SK-N-SH (cell line): ENCODE measurements at regions not wholly inside any gene's neighbourhood (a gene's known extent, or its start where the extent isn't known, plus 50 kb on each side); places are given as distances from the start of the nearest gene placed in this dataset.
"Not testable (repeated sequence)": the region's sequence is repeated elsewhere in the genome, so short reads cannot be mapped to it uniquely, and the experiment has no call there.

ENCODE experiments used
- CTCF ChIP-seq: fragments of 200-600 bp; sonication (generic); IDR thresholded peaks from 2 replicates; pipeline ENCODE4 v1.6.1; 2017; ENCODE audit warnings: antibody characterized with exemption, mild to moderate bottlenecking, moderate library complexity
- EP300 ChIP-seq, 2 experiments: IDR thresholded peaks; 2 replicates each; pipeline versions ENCODE4 v1.4.0 to v1.6.1; 2012; ENCODE audit warnings: borderline replicate concordance in 1 of 2, low read depth in 1 of 2, low read length in 1 of 2
- EZH2phosphoT487 ChIP-seq: fragments of 200-600 bp; sonication (generic); IDR thresholded peaks from 2 replicates; pipeline ENCODE4 v1.6.1; 2017; ENCODE audit warnings: low read depth, mixed run types, mild to moderate bottlenecking, antibody characterized with exemption, moderate library complexity, borderline replicate concordance
- FOXM1 ChIP-seq: IDR thresholded peaks from 2 replicates; pipeline ENCODE4 v1.4.0; 2012; ENCODE audit warnings: low read depth, mild to moderate bottlenecking
- GABPA ChIP-seq: IDR thresholded peaks from 2 replicates; pipeline ENCODE4 v1.4.0; 2012; ENCODE audit warnings: low read depth, mild to moderate bottlenecking
- JUND ChIP-seq: IDR thresholded peaks from 2 replicates; pipeline ENCODE4 v1.4.0; 2012
- NRF1 ChIP-seq: IDR thresholded peaks from 2 replicates; pipeline ENCODE4 v1.6.1; 2012; ENCODE audit warnings: low read depth, mild to moderate bottlenecking, low read length
- POLR2AphosphoS5 ChIP-seq: IDR thresholded peaks from 2 replicates; pipeline ENCODE4 v1.6.1; 2012; ENCODE audit warnings: low read depth, low read length
- RCOR1 ChIP-seq: fragments of 150-350 bp; IDR thresholded peaks from 2 replicates; pipeline ENCODE4 v1.6.1; 2017; ENCODE audit warnings: antibody characterized with exemption, low read length
- RFX5 ChIP-seq: IDR thresholded peaks from 2 replicates; pipeline ENCODE4 v1.6.1; 2012; ENCODE audit warnings: mild to moderate bottlenecking, improper control_type of control experiment, low read length
- SMC3 ChIP-seq: IDR thresholded peaks from 2 replicates; pipeline ENCODE4 v1.6.1; 2012; ENCODE audit warnings: low read depth, low read length, improper control_type of control experiment
- USF1 ChIP-seq: IDR thresholded peaks from 2 replicates; pipeline ENCODE4 v1.4.0; 2012; ENCODE audit warnings: low read depth, borderline replicate concordance
- TF ChIP-seq, protein P1 (sequence below): IDR thresholded peaks from 2 replicates; pipeline ENCODE4 v1.4.0; 2012; ENCODE audit warnings: low read depth, borderline replicate concordance

DNA sequence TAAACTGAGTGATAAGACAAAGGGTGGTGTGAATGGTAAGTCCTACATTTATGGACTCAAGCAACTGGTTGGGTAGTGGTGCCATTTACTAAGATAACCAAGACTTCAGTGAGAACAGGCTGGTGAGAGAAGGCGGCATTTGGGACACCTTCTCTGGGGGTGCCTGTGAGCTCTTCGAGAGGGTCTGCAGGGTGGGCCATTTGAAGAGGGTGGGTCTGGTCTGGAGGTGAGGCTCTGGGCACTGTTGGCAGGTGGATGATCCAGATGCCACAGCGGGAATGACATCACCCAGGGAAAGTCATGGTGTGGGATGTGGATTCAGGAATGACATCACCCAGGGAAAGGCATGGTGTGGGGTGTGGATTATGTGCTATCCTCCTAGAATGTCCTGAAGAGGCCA lies 219.3 kb downstream of the ANKRD30B start:
- TF ChIP-seq EP300 (IDR thresholded peaks at IDR 0.05; ENCODE audit: borderline replicate concordance in 1 of 2, low read depth in 1 of 2, low read length in 1 of 2); NRF1; CTCF; USF1; POLR2AphosphoS5; RFX5; JUND; RCOR1; FOXM1; SMC3; EZH2phosphoT487; GABPA: not testable (repeated sequence)
- TF ChIP-seq, protein P1, sequence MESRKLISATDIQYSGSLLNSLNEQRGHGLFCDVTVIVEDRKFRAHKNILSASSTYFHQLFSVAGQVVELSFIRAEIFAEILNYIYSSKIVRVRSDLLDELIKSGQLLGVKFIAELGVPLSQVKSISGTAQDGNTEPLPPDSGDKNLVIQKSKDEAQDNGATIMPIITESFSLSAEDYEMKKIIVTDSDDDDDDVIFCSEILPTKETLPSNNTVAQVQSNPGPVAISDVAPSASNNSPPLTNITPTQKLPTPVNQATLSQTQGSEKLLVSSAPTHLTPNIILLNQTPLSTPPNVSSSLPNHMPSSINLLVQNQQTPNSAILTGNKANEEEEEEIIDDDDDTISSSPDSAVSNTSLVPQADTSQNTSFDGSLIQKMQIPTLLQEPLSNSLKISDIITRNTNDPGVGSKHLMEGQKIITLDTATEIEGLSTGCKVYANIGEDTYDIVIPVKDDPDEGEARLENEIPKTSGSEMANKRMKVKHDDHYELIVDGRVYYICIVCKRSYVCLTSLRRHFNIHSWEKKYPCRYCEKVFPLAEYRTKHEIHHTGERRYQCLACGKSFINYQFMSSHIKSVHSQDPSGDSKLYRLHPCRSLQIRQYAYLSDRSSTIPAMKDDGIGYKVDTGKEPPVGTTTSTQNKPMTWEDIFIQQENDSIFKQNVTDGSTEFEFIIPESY = not testable (repeated sequence)
